ENCODE measurements at regions not wholly inside any gene's neighbourhood (a gene's known extent, or its start where the extent isn't known, plus 50 kb on each side); places are given as distances from the start of the nearest gene placed in this dataset.

GRCh38 chr2:238790126-238790832 is 57.6 kb upstream of the TWIST2 start:
- no peak for DNase-seq (ENCODE audit: low spot score)

- DNase-seq (ENCODE audit: low spot score): no peak
Observed at GRCh38 chr2:238790833-238791230, 57.1 kb upstream of the TWIST2 start.

GRCh38 chr2:238791354-238791753 is 56.5 kb upstream of the TWIST2 start:
- no peak for DNase-seq (ENCODE audit: low spot score)

- DNase-seq (ENCODE audit: low spot score): no peak
Observed at GRCh38 chr2:238793306-238793705, 54.6 kb upstream of the TWIST2 start.

- DNase-seq (ENCODE audit: low spot score): no peak
Observed at GRCh38 chr2:238793801-238794449, 54.0 kb upstream of the TWIST2 start.

- DNase-seq (ENCODE audit: low spot score): no peak
Observed at GRCh38 chr2:238796223-238796885, 51.5 kb upstream of the TWIST2 start.

- DNase-seq (ENCODE audit: low spot score): no peak
Observed at GRCh38 chr2:238797537-238797936, 50.3 kb upstream of the TWIST2 start.

Measured in HuH-7.5 (cell line).